Fibroblast of skin of right quadriceps (primary cell): ENCODE measurements at regions not wholly inside any gene's neighbourhood (a gene's known extent, or its start where the extent isn't known, plus 50 kb on each side); places are given as distances from the start of the nearest gene placed in this dataset.
"Not testable (repeated sequence)": the region's sequence is repeated elsewhere in the genome, so short reads cannot be mapped to it uniquely, and the experiment has no call there.

Experiments used
- DNase-seq: peaks from one replicate; pipeline ENCODE4 v3.0.0-alpha.2; 2013

GRCh38 chr14:105581551-105582341 lies 55.4 kb downstream of the TMEM121 start:
- DNase-seq, result no peak

- peak; percentile 2 for DNase-seq
Measured at GRCh38 chr14:105582639-105583038, 56.3 kb downstream of the TMEM121 start.

- DNase-seq, result not testable (repeated sequence)
Measured at GRCh38 chr14:105583914-105584313, 57.5 kb downstream of the TMEM121 start.

GRCh38 chr14:105585290-105585689 lies 58.9 kb downstream of the TMEM121 start:
- DNase-seq, result not testable (repeated sequence)

- not testable (repeated sequence) for DNase-seq
Measured at GRCh38 chr14:105585722-105586121, 59.3 kb downstream of the TMEM121 start.

- not testable (repeated sequence) for DNase-seq
Measured at GRCh38 chr14:105586144-105586872, 59.9 kb downstream of the TMEM121 start.

- DNase-seq, result not testable (repeated sequence)
Measured at GRCh38 chr14:105587034-105587433, 60.7 kb downstream of the TMEM121 start.

GRCh38 chr14:105587482-105588235 lies 61.3 kb downstream of the TMEM121 start:
- not testable (repeated sequence) for DNase-seq

- DNase-seq, result no peak
Measured at GRCh38 chr14:105588236-105588860, 62.0 kb downstream of the TMEM121 start.

GRCh38 chr14:105589161-105589925 lies 63.0 kb downstream of the TMEM121 start:
- no peak for DNase-seq

- not testable (repeated sequence) for DNase-seq
Measured at GRCh38 chr14:105589926-105590185, 63.5 kb downstream of the TMEM121 start.

GRCh38 chr14:105591052-105591451 lies 64.7 kb downstream of the TMEM121 start:
- no peak for DNase-seq

- DNase-seq, result not testable (repeated sequence)
Measured at GRCh38 chr14:105591792-105592341, 65.5 kb downstream of the TMEM121 start.

- DNase-seq, result not testable (repeated sequence)
Measured at GRCh38 chr14:105592646-105593045, 66.3 kb downstream of the TMEM121 start.

GRCh38 chr14:105595346-105595745 lies 69.0 kb downstream of the TMEM121 start:
- DNase-seq, result not testable (repeated sequence)

- DNase-seq, result not testable (repeated sequence)
Measured at GRCh38 chr14:105596374-105596773, 70.0 kb downstream of the TMEM121 start.

- not testable (repeated sequence) for DNase-seq
Measured at GRCh38 chr14:105598040-105598763, 71.8 kb downstream of the TMEM121 start.

- not testable (repeated sequence) for DNase-seq
Measured at GRCh38 chr14:105598925-105599586, 72.7 kb downstream of the TMEM121 start.

- DNase-seq, result not testable (repeated sequence)
Measured at GRCh38 chr14:105600195-105600938, 74.0 kb downstream of the TMEM121 start.

GRCh38 chr14:105600939-105601359 lies 74.6 kb downstream of the TMEM121 start:
- no peak for DNase-seq
